ENCODE measurements at regions not wholly inside any gene's neighbourhood (a gene's known extent, or its start where the extent isn't known, plus 50 kb on each side); places are given as distances from the start of the nearest gene placed in this dataset.

DNA sequence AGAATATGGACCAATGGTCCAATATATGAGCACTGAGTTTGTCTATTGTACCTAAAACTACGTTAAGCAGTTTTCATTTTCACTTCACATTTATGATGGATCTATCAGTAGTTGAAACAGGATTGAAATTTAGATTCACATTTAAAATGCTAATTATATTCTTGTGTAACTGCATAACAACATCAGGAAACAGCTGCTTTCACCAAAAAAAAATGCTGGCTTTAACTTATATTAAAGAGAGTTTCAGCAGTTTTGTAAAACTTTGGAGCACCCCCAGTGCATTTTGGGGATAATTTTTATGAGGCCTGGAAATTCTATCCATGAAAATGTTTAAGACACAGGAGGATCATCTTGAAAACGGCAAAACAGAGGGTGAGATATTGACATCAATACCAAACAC, 142.8 kb upstream of the ROBO2 start:
- TF ChIP-seq, protein P1, sequence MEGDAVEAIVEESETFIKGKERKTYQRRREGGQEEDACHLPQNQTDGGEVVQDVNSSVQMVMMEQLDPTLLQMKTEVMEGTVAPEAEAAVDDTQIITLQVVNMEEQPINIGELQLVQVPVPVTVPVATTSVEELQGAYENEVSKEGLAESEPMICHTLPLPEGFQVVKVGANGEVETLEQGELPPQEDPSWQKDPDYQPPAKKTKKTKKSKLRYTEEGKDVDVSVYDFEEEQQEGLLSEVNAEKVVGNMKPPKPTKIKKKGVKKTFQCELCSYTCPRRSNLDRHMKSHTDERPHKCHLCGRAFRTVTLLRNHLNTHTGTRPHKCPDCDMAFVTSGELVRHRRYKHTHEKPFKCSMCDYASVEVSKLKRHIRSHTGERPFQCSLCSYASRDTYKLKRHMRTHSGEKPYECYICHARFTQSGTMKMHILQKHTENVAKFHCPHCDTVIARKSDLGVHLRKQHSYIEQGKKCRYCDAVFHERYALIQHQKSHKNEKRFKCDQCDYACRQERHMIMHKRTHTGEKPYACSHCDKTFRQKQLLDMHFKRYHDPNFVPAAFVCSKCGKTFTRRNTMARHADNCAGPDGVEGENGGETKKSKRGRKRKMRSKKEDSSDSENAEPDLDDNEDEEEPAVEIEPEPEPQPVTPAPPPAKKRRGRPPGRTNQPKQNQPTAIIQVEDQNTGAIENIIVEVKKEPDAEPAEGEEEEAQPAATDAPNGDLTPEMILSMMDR (IDR thresholded peaks at IDR 0.05): no peak
- TF ChIP-seq POLR2A (IDR thresholded peaks at IDR 0.05): no peak

Data from transverse colon (tissue), 3 donors.